ENCODE measurements at regions not wholly inside any gene's neighbourhood (a gene's known extent, or its start where the extent isn't known, plus 50 kb on each side); places are given as distances from the start of the nearest gene placed in this dataset.

DNA sequence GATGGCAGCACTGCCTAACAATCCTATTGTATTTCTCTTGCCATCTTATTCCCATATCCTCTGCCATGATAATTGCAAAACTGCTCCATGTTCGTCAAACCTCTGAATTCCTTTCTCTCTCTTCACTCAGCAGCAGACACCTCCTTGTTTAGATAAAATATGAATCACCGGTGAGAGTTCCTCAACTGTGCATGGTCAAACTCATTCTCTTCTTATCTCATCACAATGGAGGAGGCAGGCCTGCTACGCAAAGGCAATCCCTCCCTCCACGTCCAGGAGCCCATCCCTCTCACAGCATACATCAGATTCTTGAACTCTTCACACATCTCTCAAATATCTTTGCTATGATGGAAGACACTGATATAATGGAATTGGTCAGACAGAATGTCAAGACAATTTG lies 90.1 kb upstream of the DAAM1 start:
- H3K27ac ChIP-seq, result no peak overlapping the region

DNA sequence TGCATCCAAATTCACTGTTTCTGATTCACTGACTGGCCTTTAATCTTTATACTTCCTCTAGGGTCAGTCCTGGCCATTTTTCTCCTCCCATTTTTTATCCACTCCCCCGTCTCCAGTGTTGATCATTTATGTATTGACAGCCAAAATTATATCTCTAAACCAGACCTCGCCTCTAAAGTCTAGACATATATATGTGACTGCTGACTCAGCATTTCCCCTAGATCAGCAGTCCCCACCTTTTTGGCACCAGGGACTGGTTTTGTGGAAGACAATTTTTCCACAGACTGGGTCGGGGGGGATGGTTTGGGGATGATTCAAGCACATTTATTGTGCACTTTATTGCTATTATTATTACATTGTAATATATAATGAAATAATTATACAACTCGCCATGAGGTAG lies 88.3 kb upstream of the DAAM1 start:
- intact Hi-C loops (cut with micrococcal nuclease; ENCODE audit: unreplicated experiment), result no loop called here
- Histone ChIP-seq H3F3A (ENCODE audit: insufficient read depth, low read depth) (no peaks in the 10 kb centered on the region), H3K36me3 (ENCODE audit: low read depth) (no peaks in the 10 kb centered on the region), H3K27me3 (ENCODE audit: insufficient read depth, low read depth) (no peaks in the 10 kb centered on the region), H3K9me2 (ENCODE audit: insufficient read depth) (no peaks in the 10 kb centered on the region), H3K4me2 (no peak overlapping the region), H2AFZ (no peak overlapping the region), H3K9me3 (ENCODE audit: insufficient read depth, low read depth) (no peaks in the 10 kb centered on the region), H3K4me3 (no peak overlapping the region), H3K27ac (no peak overlapping the region), H3K79me2 (ENCODE audit: low read depth) (no peaks in the 10 kb centered on the region), H3K4me1 (replicated peaks; ENCODE audit: insufficient read depth) (peaks cover 9% of the 10 kb centered on the region), H4K20me1 (ENCODE audit: insufficient read depth) (no peaks in the 10 kb centered on the region)
- ChIA-PET CTCF (no interaction called here), POLR2A (ENCODE audit: unreplicated experiment) (no interaction called here)
- no peak for TF ChIP-seq EZH2 (IDR thresholded peaks at IDR 0.05; ENCODE audit: low read depth)
- TF ChIP-seq, protein P1, sequence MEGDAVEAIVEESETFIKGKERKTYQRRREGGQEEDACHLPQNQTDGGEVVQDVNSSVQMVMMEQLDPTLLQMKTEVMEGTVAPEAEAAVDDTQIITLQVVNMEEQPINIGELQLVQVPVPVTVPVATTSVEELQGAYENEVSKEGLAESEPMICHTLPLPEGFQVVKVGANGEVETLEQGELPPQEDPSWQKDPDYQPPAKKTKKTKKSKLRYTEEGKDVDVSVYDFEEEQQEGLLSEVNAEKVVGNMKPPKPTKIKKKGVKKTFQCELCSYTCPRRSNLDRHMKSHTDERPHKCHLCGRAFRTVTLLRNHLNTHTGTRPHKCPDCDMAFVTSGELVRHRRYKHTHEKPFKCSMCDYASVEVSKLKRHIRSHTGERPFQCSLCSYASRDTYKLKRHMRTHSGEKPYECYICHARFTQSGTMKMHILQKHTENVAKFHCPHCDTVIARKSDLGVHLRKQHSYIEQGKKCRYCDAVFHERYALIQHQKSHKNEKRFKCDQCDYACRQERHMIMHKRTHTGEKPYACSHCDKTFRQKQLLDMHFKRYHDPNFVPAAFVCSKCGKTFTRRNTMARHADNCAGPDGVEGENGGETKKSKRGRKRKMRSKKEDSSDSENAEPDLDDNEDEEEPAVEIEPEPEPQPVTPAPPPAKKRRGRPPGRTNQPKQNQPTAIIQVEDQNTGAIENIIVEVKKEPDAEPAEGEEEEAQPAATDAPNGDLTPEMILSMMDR (conservative IDR thresholded peaks at IDR 0.05), result no peak
- no TSS peak for BruUV-seq (replicated peaks)
- no peak for DNase-seq

More for the DNA sequence above, 90.1 kb upstream of the DAAM1 start:
- H3K9me3 ChIP-seq (ENCODE audit: insufficient read depth, low read depth), result no peaks in the 10 kb centered on the region
- no peak for TF ChIP-seq EZH2 (IDR thresholded peaks at IDR 0.05; ENCODE audit: low read depth)
- TF ChIP-seq, protein P1 (conservative IDR thresholded peaks at IDR 0.05), result no peak
- POLR2A ChIA-PET (ENCODE audit: unreplicated experiment), result no interaction called here
- no peak overlapping the region for H3K4me3 ChIP-seq
- peaks cover 9% of the 10 kb centered on the region for H3K4me1 ChIP-seq (replicated peaks; ENCODE audit: insufficient read depth)
- BruUV-seq (replicated peaks), result no TSS peak
- intact Hi-C loops (cut with micrococcal nuclease; ENCODE audit: unreplicated experiment), result no loop called here
- CTCF ChIA-PET, result no interaction called here
- H3K4me2 ChIP-seq, result peak overlapping the region; percentile 30; the same call in 1 of the 2 replicates
- no peaks in the 10 kb centered on the region for H3K79me2 ChIP-seq (ENCODE audit: low read depth)
- H4K20me1 ChIP-seq (ENCODE audit: insufficient read depth), result no peaks in the 10 kb centered on the region
- no peaks in the 10 kb centered on the region for H3F3A ChIP-seq (ENCODE audit: insufficient read depth, low read depth)
- no peak overlapping the region for H2AFZ ChIP-seq
- DNase-seq, result peak; percentile 40
- no peaks in the 10 kb centered on the region for H3K36me3 ChIP-seq (ENCODE audit: low read depth)
- no peaks in the 10 kb centered on the region for H3K9me2 ChIP-seq (ENCODE audit: insufficient read depth)
- no peaks in the 10 kb centered on the region for H3K27me3 ChIP-seq (ENCODE audit: insufficient read depth, low read depth)

DNA sequence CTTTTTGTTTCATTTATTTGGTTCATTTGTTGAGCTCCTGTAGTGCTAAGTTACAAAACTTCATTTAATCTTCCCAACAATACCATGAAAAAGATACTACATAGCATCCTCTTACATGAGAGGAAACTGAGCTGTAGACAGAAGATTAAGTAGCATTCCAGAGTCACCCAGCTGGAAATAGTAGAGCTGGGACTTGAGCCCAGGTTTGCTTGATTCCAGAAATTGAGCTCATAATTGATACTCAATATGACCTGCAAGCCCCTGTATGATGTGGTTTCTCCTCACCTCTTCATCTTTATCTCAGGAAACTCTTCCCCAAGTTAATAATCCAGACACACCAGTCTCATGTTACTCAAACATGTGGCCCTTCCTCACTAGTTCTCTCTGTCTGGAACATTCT lies 87.0 kb upstream of the DAAM1 start:
- intact Hi-C loops (cut with micrococcal nuclease; ENCODE audit: unreplicated experiment), result no loop called here
- Histone ChIP-seq H3K36me3 (ENCODE audit: low read depth) (no peaks in the 10 kb centered on the region), H3K9me2 (ENCODE audit: insufficient read depth) (no peaks in the 10 kb centered on the region), H3K79me2 (ENCODE audit: low read depth) (no peaks in the 10 kb centered on the region), H4K20me1 (ENCODE audit: insufficient read depth) (no peaks in the 10 kb centered on the region), H3K27ac (no peak overlapping the region), H3F3A (ENCODE audit: insufficient read depth, low read depth) (no peaks in the 10 kb centered on the region), H2AFZ (no peak overlapping the region), H3K9me3 (ENCODE audit: insufficient read depth, low read depth) (no peaks in the 10 kb centered on the region), H3K4me1 (replicated peaks; ENCODE audit: insufficient read depth) (peaks cover 9% of the 10 kb centered on the region), H3K4me3 (no peak overlapping the region), H3K27me3 (ENCODE audit: insufficient read depth, low read depth) (no peaks in the 10 kb centered on the region), H3K4me2 (no peak overlapping the region)
- TF ChIP-seq, protein P1 (conservative IDR thresholded peaks at IDR 0.05), result no peak
- TF ChIP-seq EZH2 (IDR thresholded peaks at IDR 0.05; ENCODE audit: low read depth), result no peak
- BruUV-seq (replicated peaks), result no TSS peak
- no peak for DNase-seq
- POLR2A ChIA-PET (ENCODE audit: unreplicated experiment), result no interaction called here
- CTCF ChIA-PET, result no interaction called here
